DOHH2 (cell line): ENCODE measurements at regions not wholly inside any gene's neighbourhood (a gene's known extent, or its start where the extent isn't known, plus 50 kb on each side); places are given as distances from the start of the nearest gene placed in this dataset.

Source experiments
- H3F3A ChIP-seq: fragments of 200-600 bp; sonication (generic), shearing (Covaris generic); 2 replicates; pipeline ENCODE4 v1.6.0; 2016; ENCODE audit warnings: antibody characterized with exemption, mild to moderate bottlenecking; ENCODE audit not compliant: control insufficient read depth, insufficient read depth
- H3K27ac ChIP-seq: fragments of 200-600 bp; sonication (generic); 2 replicates; pipeline ENCODE4 v1.5.1; 2014; ENCODE audit warnings: low read depth, mild to moderate bottlenecking, low read length, moderate library complexity
- H3K27me3 ChIP-seq: fragments of 200-600 bp; sonication (generic); 2 replicates; pipeline ENCODE4 v1.6.1; 2014; ENCODE audit warnings: mild to moderate bottlenecking, low read length, mixed read lengths; ENCODE audit not compliant: control insufficient read depth
- H3K36me3 ChIP-seq: fragments of 200-600 bp; sonication (generic); 2 replicates; pipeline ENCODE4 v1.6.1; 2014; ENCODE audit warnings: mild to moderate bottlenecking, low read length, moderate library complexity, mixed read lengths; ENCODE audit not compliant: control insufficient read depth
- H3K4me1 ChIP-seq: fragments of 200-600 bp; sonication (generic); 2 replicates; pipeline ENCODE4 v1.6.1; 2014; ENCODE audit warnings: mild to moderate bottlenecking, low read length, mixed read lengths; ENCODE audit not compliant: control insufficient read depth
- H3K4me2 ChIP-seq: fragments of 200-600 bp; sonication (generic); 2 replicates; pipeline ENCODE4 v1.6.0; 2014; ENCODE audit warnings: mild to moderate bottlenecking, low read length, moderate library complexity
- H3K4me3 ChIP-seq: fragments of 200-600 bp; sonication (generic); 2 replicates; pipeline ENCODE4 v1.5.1; 2014; ENCODE audit warnings: mild to moderate bottlenecking, low read length, mixed read lengths
- H3K79me2 ChIP-seq: fragments of 200-600 bp; sonication (generic); 2 replicates; pipeline ENCODE4 v1.6.1; 2014; ENCODE audit warnings: mild to moderate bottlenecking, low read length, mixed read lengths; ENCODE audit not compliant: control insufficient read depth
- H3K9me2 ChIP-seq: fragments of 200-600 bp; sonication (generic); replicated peaks from 2 replicates; pipeline ENCODE4 v1.6.1; 2014; ENCODE audit warnings: mild to moderate bottlenecking, low read length, mixed read lengths; ENCODE audit not compliant: control insufficient read depth
- H3K9me3 ChIP-seq: fragments of 200-600 bp; sonication (generic); 2 replicates; pipeline ENCODE4 v1.6.1; 2014; ENCODE audit warnings: antibody characterized with exemption, low read length, mixed read lengths; ENCODE audit not compliant: control insufficient read depth, insufficient read depth
- H4K20me1 ChIP-seq: fragments of 200-600 bp; sonication (generic); 2 replicates; pipeline ENCODE4 v1.6.0; 2014; ENCODE audit warnings: low read depth, mild to moderate bottlenecking, antibody characterized with exemption, low read length, moderate library complexity; ENCODE audit not compliant: control insufficient read depth, insufficient read depth
- CTCF ChIP-seq: fragments of 200-600 bp; sonication (generic); IDR thresholded peaks from one replicate; pipeline ENCODE4 v1.5.1; 2014; ENCODE audit warnings: antibody characterized with exemption, mild to moderate bottlenecking, low read depth, low read length; ENCODE audit not compliant: poor library complexity, severe bottlenecking
- EZH2phosphoT487 ChIP-seq: fragments of 200-600 bp; sonication (generic); IDR thresholded peaks from 2 replicates; pipeline ENCODE4 v1.6.1; 2017; ENCODE audit warnings: borderline replicate concordance, mild to moderate bottlenecking, antibody characterized with exemption, low read length, moderate library complexity, mixed read lengths

GRCh38 chr2:37851828-37852584 is 73.1 kb upstream of the RMDN2 start:
- peaks cover 5% of the 10 kb centered on the region; the same call in 1 of the 2 replicates for H3K27me3 ChIP-seq
- H3K79me2 ChIP-seq: no peaks in the 10 kb centered on the region
- H4K20me1 ChIP-seq: no peaks in the 10 kb centered on the region
- no peak overlapping the region for H3K4me3 ChIP-seq
- no peak for TF ChIP-seq EZH2phosphoT487
- no peaks in the 10 kb centered on the region for H3K9me2 ChIP-seq
- no peaks in the 10 kb centered on the region for H3K4me1 ChIP-seq
- no peak overlapping the region for H3K27ac ChIP-seq
- no peaks in the 10 kb centered on the region for H3K9me3 ChIP-seq
- no peaks in the 10 kb centered on the region for H3F3A ChIP-seq
- no peak overlapping the region for H3K4me2 ChIP-seq
- H3K36me3 ChIP-seq: no peaks in the 10 kb centered on the region

GRCh38 chr2:37852585-37853014 is 72.5 kb upstream of the RMDN2 start:
- no peak for TF ChIP-seq CTCF

GRCh38 chr2:37854676-37855282 is 70.3 kb upstream of the RMDN2 start:
- H3K79me2 ChIP-seq: no peaks in the 10 kb centered on the region
- TF ChIP-seq EZH2phosphoT487 (no peak), CTCF (no peak)
- no peak overlapping the region for H3K4me2 ChIP-seq
- no peaks in the 10 kb centered on the region for H4K20me1 ChIP-seq
- no peaks in the 10 kb centered on the region for H3K9me2 ChIP-seq
- H3K27ac ChIP-seq: no peak overlapping the region
- H3K4me1 ChIP-seq: no peaks in the 10 kb centered on the region
- H3K4me3 ChIP-seq: no peak overlapping the region
- H3K36me3 ChIP-seq: no peaks in the 10 kb centered on the region
- no peaks in the 10 kb centered on the region for H3F3A ChIP-seq
- H3K27me3 ChIP-seq: no peaks in the 10 kb centered on the region
- no peaks in the 10 kb centered on the region for H3K9me3 ChIP-seq

More at GRCh38 chr2:37852585-37853014, 72.5 kb upstream of the RMDN2 start:
- Histone ChIP-seq H3K4me2 (no peak overlapping the region), H3K4me3 (no peak overlapping the region), H3K4me1 (no peaks in the 10 kb centered on the region), H3K36me3 (no peaks in the 10 kb centered on the region), H3K27me3 (no peaks in the 10 kb centered on the region), H3K9me3 (no peaks in the 10 kb centered on the region), H3K27ac (no peak overlapping the region), H3K79me2 (no peaks in the 10 kb centered on the region), H3F3A (no peaks in the 10 kb centered on the region), H4K20me1 (no peaks in the 10 kb centered on the region), H3K9me2 (no peaks in the 10 kb centered on the region)
